H9 (cell line): ENCODE measurements at regions not wholly inside any gene's neighbourhood (a gene's known extent, or its start where the extent isn't known, plus 50 kb on each side); places are given as distances from the start of the nearest gene placed in this dataset.

Experiments used
- DNase-seq: peaks from one replicate; pipeline ENCODE4 v3.0.0-alpha.2; 2017
- H2AFZ ChIP-seq: one replicate; pipeline ENCODE4 v1.6.1; 2013; ENCODE audit warnings: mild to moderate bottlenecking, low read length, control low read depth, moderate library complexity
- H2AK5ac ChIP-seq: 2 replicates; pipeline ENCODE4 v1.6.1; 2013; ENCODE audit warnings: low read length, control low read depth, mixed read lengths; ENCODE audit not compliant: insufficient read length
- H2BK120ac ChIP-seq: one replicate; pipeline ENCODE4 v1.6.1; 2013; ENCODE audit warnings: low read depth, mild to moderate bottlenecking, low read length, control low read depth, inconsistent platforms; ENCODE audit not compliant: poor library complexity, severe bottlenecking
- H2BK12ac ChIP-seq: 2 replicates; pipeline ENCODE4 v1.6.1; 2013; ENCODE audit warnings: low read length, control low read depth, mixed read lengths, low read depth; ENCODE audit not compliant: insufficient read length
- H2BK15ac ChIP-seq: 2 replicates; pipeline ENCODE4 v1.6.1; 2013; ENCODE audit warnings: low read depth, low read length, control low read depth
- H2BK20ac ChIP-seq: one replicate; pipeline ENCODE4 v1.6.1; 2013; ENCODE audit warnings: low read depth, mild to moderate bottlenecking, low read length, control low read depth, inconsistent platforms; ENCODE audit not compliant: poor library complexity, severe bottlenecking
- H2BK5ac ChIP-seq: 2 replicates; pipeline ENCODE4 v1.6.1; 2013; ENCODE audit warnings: low read length, control low read depth, mixed read lengths; ENCODE audit not compliant: insufficient read length
- H3K14ac ChIP-seq: 2 replicates; pipeline ENCODE4 v1.6.1; 2013; ENCODE audit warnings: low read length, control low read depth; ENCODE audit not compliant: insufficient read depth
- H3K18ac ChIP-seq: 2 replicates; pipeline ENCODE4 v1.6.1; 2013; ENCODE audit warnings: low read depth, mild to moderate bottlenecking, mixed read lengths, low read length, control low read depth; ENCODE audit not compliant: insufficient read length
- H3K23ac ChIP-seq: 2 replicates; pipeline ENCODE4 v1.6.1; 2013; ENCODE audit warnings: low read length, control low read depth, mixed read lengths, low read depth; ENCODE audit not compliant: insufficient read length
- H3K23me2 ChIP-seq: 2 replicates; pipeline ENCODE4 v1.6.1; 2013; ENCODE audit warnings: low read depth, mild to moderate bottlenecking, mixed read lengths, low read length, control low read depth; ENCODE audit not compliant: insufficient read length, poor library complexity, severe bottlenecking
- H3K27ac ChIP-seq: 2 replicates; pipeline ENCODE4 v1.5.1; 2013; ENCODE audit warnings: low read length, control low read depth, mixed read lengths, low read depth; ENCODE audit not compliant: insufficient read length
- H3K27me3 ChIP-seq: 2 replicates; pipeline ENCODE4 v1.6.1; 2013; ENCODE audit warnings: low read length, control low read depth, inconsistent platforms; ENCODE audit not compliant: insufficient read depth
- H3K4ac ChIP-seq: 2 replicates; pipeline ENCODE4 v1.6.1; 2013; ENCODE audit warnings: low read depth, mild to moderate bottlenecking, control low read depth, inconsistent platforms, low read length, moderate library complexity
- H3K4me1 ChIP-seq: 2 replicates; pipeline ENCODE4 v1.6.1; 2013; ENCODE audit warnings: low read length, control low read depth, inconsistent platforms; ENCODE audit not compliant: insufficient read depth
- H3K4me2 ChIP-seq: 2 replicates; pipeline ENCODE4 v1.6.1; 2013; ENCODE audit warnings: low read length, control low read depth, mixed read lengths; ENCODE audit not compliant: insufficient read length, insufficient read depth
- H3K56ac ChIP-seq: 2 replicates; pipeline ENCODE4 v1.6.1; 2013; ENCODE audit warnings: low read depth, mild to moderate bottlenecking, mixed read lengths, low read length, control low read depth; ENCODE audit not compliant: insufficient read length
- H3K79me1 ChIP-seq: 2 replicates; pipeline ENCODE4 v1.6.1; 2013; ENCODE audit warnings: low read depth, mild to moderate bottlenecking, moderate library complexity, low read length, control low read depth, inconsistent platforms; ENCODE audit not compliant: insufficient read depth, poor library complexity, severe bottlenecking
- H3K79me2 ChIP-seq: 2 replicates; pipeline ENCODE4 v1.6.1; 2013; ENCODE audit warnings: low read length, control low read depth, inconsistent platforms; ENCODE audit not compliant: insufficient read depth
- H3K9ac ChIP-seq: 2 replicates; pipeline ENCODE4 v1.6.1; 2013; ENCODE audit warnings: low read length, control low read depth, mixed read lengths; ENCODE audit not compliant: insufficient read length; ENCODE audit errors: extremely low read depth
- H3K9me3 ChIP-seq: one replicate; pipeline ENCODE4 v1.6.1; 2013; ENCODE audit warnings: low read depth, low read length, inconsistent platforms; ENCODE audit not compliant: control insufficient read depth
- H3T11ph ChIP-seq: one replicate; pipeline ENCODE4 v1.6.1; 2013; ENCODE audit warnings: mild to moderate bottlenecking, low read length, control low read depth, inconsistent platforms
- H4K20me1 ChIP-seq: one replicate; pipeline ENCODE4 v1.6.1; 2013; ENCODE audit not compliant: control insufficient read depth, insufficient read length, insufficient read depth
- H4K5ac ChIP-seq: 2 replicates; pipeline ENCODE4 v1.6.1; 2013; ENCODE audit warnings: low read depth, mild to moderate bottlenecking, mixed read lengths, low read length, control low read depth; ENCODE audit not compliant: insufficient read length
- H4K8ac ChIP-seq: replicated peaks from 2 replicates; pipeline ENCODE4 v1.6.1; 2013; ENCODE audit warnings: low read length, control low read depth, mixed read lengths, low read depth; ENCODE audit not compliant: insufficient read length
- H4K91ac ChIP-seq: 2 replicates; pipeline ENCODE4 v1.6.1; 2013; ENCODE audit warnings: low read depth, mild to moderate bottlenecking, moderate library complexity, mixed read lengths, low read length, control low read depth; ENCODE audit not compliant: insufficient read length
- H3K27ac Mint-ChIP-seq, 3 experiments: 2 replicates in 2 of 3; 3 replicates in 1 of 3; pipeline ENCODE4 v1.8.0; 2020 to 2021; ENCODE audit warnings: mixed read lengths in 3 of 3, mild to moderate bottlenecking in 1 of 3, moderate library complexity in 1 of 3
- H3K27me3 Mint-ChIP-seq: 2 replicates; pipeline ENCODE4 v1.8.0; 2021; ENCODE audit warnings: low read depth, mild to moderate bottlenecking, moderate library complexity, mixed read lengths
- H3K36me3 Mint-ChIP-seq, 3 experiments: 2 replicates in 2 of 3; 3 replicates in 1 of 3; pipeline ENCODE4 v1.8.0; 2020 to 2021; ENCODE audit warnings: low read depth in 3 of 3, mixed read lengths in 3 of 3; ENCODE audit not compliant: insufficient read depth in 1 of 3
- H3K4me1 Mint-ChIP-seq, 2 experiments: 2 replicates each; pipeline ENCODE4 v1.8.0; 2020; ENCODE audit warnings: mixed read lengths in 2 of 2
- H3K4me3 Mint-ChIP-seq, 2 experiments: 2 replicates in 1 of 2; 3 replicates in 1 of 2; pipeline ENCODE4 v1.8.0; 2020 to 2021; ENCODE audit warnings: mild to moderate bottlenecking in 2 of 2, mixed read lengths in 2 of 2, moderate library complexity in 1 of 2
- H3K9me3 Mint-ChIP-seq, 2 experiments: 2 replicates in 1 of 2; 3 replicates in 1 of 2; pipeline ENCODE4 v1.8.0; 2020; ENCODE audit warnings: mild to moderate bottlenecking in 2 of 2, mixed read lengths in 2 of 2, moderate library complexity in 1 of 2
- CTCF ChIP-seq: fragments of 200-600 bp; sonication (generic); conservative IDR thresholded peaks from 3 replicates; pipeline ENCODE4 v1.8.0; 2021; ENCODE audit warnings: antibody characterized with exemption, mild to moderate bottlenecking
- WGBS: extraction: QIAGEN DNeasy Blood & Tissue Kit; methylation state at CpG from one replicate; pipeline ENCODE4 v1.1.7; 2013; ENCODE audit warnings: missing lambda C conversion rate, low lambda C conversion rate, mixed read lengths; ENCODE audit not compliant: insufficient read length; ENCODE audit errors: extremely low coverage; 5-methylcytosine and 5-hydroxymethylcytosine counted together

GRCh38 chr16:82345318-82345717 is 175.3 kb upstream of the MPHOSPH6 start:
- H2BK12ac ChIP-seq: no peak overlapping the region
- H3K4ac ChIP-seq: no peak overlapping the region
- H3K23ac ChIP-seq: no peak overlapping the region
- no peaks in the 10 kb centered on the region for H3K79me2 ChIP-seq
- H3K23me2 ChIP-seq: no peaks in the 10 kb centered on the region
- Mint-ChIP-seq H3K4me1 (peaks cover 13 to 19% of the 10 kb centered on the region in 2 experiments), H3K36me3 (no peaks in the 10 kb centered on the region; a peak in 2 of 7 replicates), H3K4me3 (no peak overlapping the region), H3K27me3 (peaks cover 4% of the 10 kb centered on the region; the same call in 1 of the 2 replicates), H3K9me3 (peaks cover 2 to 5% of the 10 kb centered on the region in 2 experiments; a peak in 2 of 5 replicates), H3K27ac (peak overlapping the region in 1 of 3 experiments; percentile 44; a peak in 2 of 7 replicates)
- DNase-seq: no peak
- no peak overlapping the region for H3K27ac ChIP-seq
- no peak overlapping the region for H4K8ac ChIP-seq
- H2AFZ ChIP-seq: no peak overlapping the region
- H3K79me1 ChIP-seq: no peaks in the 10 kb centered on the region
- no peaks in the 10 kb centered on the region for H3K9me3 ChIP-seq
- no peak overlapping the region for H3T11ph ChIP-seq
- TF ChIP-seq CTCF: no peak
- WGBS: no CpG with 5 or more reads among the region's 2 CpGs
- H3K27me3 ChIP-seq: no peaks in the 10 kb centered on the region
- H3K14ac ChIP-seq: no peak overlapping the region; the same call in 1 of the 2 replicates
- H2BK5ac ChIP-seq: no peak overlapping the region
- H3K18ac ChIP-seq: no peak overlapping the region
- H2BK15ac ChIP-seq: no peak overlapping the region
- 0 out of 2 replicates have a peak, but pooled peaks cover 2% of the 10 kb centered on the region for H3K4me1 ChIP-seq
- no peak overlapping the region for H4K5ac ChIP-seq
- H4K20me1 ChIP-seq: no peaks in the 10 kb centered on the region
- no peak overlapping the region for H4K91ac ChIP-seq
- no peak overlapping the region for H2BK120ac ChIP-seq
- H3K9ac ChIP-seq: no peak overlapping the region
- no peak overlapping the region for H2AK5ac ChIP-seq
- H3K56ac ChIP-seq: no peak overlapping the region
- no peak overlapping the region for H2BK20ac ChIP-seq
- no peak overlapping the region for H3K4me2 ChIP-seq
